ENCODE measurements at regions not wholly inside any gene's neighbourhood (a gene's known extent, or its start where the extent isn't known, plus 50 kb on each side); places are given as distances from the start of the nearest gene placed in this dataset.

- DNase-seq (ENCODE audit: extremely low read depth, insufficient read length), result no peak
- no peak for TF ChIP-seq CTCF (IDR thresholded peaks at IDR 0.05; ENCODE audit: insufficient read depth, low read length, poor library complexity, severe bottlenecking)
- Histone ChIP-seq H3K4me3 (replicated peaks; ENCODE audit: low read depth, low read length) (no peak overlapping the region), H3K36me3 (ENCODE audit: control insufficient read depth, insufficient read depth, low read length) (no peaks in the 10 kb centered on the region), H3K27me3 (replicated peaks; ENCODE audit: control insufficient read depth, insufficient read depth, low read length) (no peaks in the 10 kb centered on the region)
Observed at GRCh38 chr2:176561706-176562105, 292.5 kb downstream of the MTX2 start.

GRCh38 chr2:176562359-176563078, 293.3 kb downstream of the MTX2 start:
- H3K4me3 ChIP-seq (replicated peaks; ENCODE audit: low read depth, low read length), result no peak overlapping the region
- DNase-seq (ENCODE audit: extremely low read depth, insufficient read length), result no peak
- H3K27me3 ChIP-seq (replicated peaks; ENCODE audit: control insufficient read depth, insufficient read depth, low read length), result no peaks in the 10 kb centered on the region
- TF ChIP-seq CTCF (IDR thresholded peaks at IDR 0.05; ENCODE audit: insufficient read depth, low read length, poor library complexity, severe bottlenecking), result no peak
- H3K36me3 ChIP-seq (ENCODE audit: control insufficient read depth, insufficient read depth, low read length), result no peaks in the 10 kb centered on the region

GRCh38 chr2:176565641-176566323, 296.5 kb downstream of the MTX2 start:
- no peaks in the 10 kb centered on the region for H3K27me3 ChIP-seq (replicated peaks; ENCODE audit: control insufficient read depth, insufficient read depth, low read length)
- no peaks in the 10 kb centered on the region for H3K36me3 ChIP-seq (ENCODE audit: control insufficient read depth, insufficient read depth, low read length)
- no peak for DNase-seq (ENCODE audit: extremely low read depth, insufficient read length)
- H3K4me3 ChIP-seq (replicated peaks; ENCODE audit: low read depth, low read length), result no peak overlapping the region
- no peak for TF ChIP-seq CTCF (IDR thresholded peaks at IDR 0.05; ENCODE audit: insufficient read depth, low read length, poor library complexity, severe bottlenecking)

GRCh38 chr2:176566496-176566895, 297.3 kb downstream of the MTX2 start:
- TF ChIP-seq CTCF (IDR thresholded peaks at IDR 0.05; ENCODE audit: insufficient read depth, low read length, poor library complexity, severe bottlenecking), result no peak
- DNase-seq (ENCODE audit: extremely low read depth, insufficient read length), result no peak
- no peaks in the 10 kb centered on the region for H3K36me3 ChIP-seq (ENCODE audit: control insufficient read depth, insufficient read depth, low read length)
- no peak overlapping the region for H3K4me3 ChIP-seq (replicated peaks; ENCODE audit: low read depth, low read length)
- H3K27me3 ChIP-seq (replicated peaks; ENCODE audit: control insufficient read depth, insufficient read depth, low read length), result no peaks in the 10 kb centered on the region

GRCh38 chr2:176566961-176567360, 297.7 kb downstream of the MTX2 start:
- no peaks in the 10 kb centered on the region for H3K36me3 ChIP-seq (ENCODE audit: control insufficient read depth, insufficient read depth, low read length)
- TF ChIP-seq CTCF (IDR thresholded peaks at IDR 0.05; ENCODE audit: insufficient read depth, low read length, poor library complexity, severe bottlenecking), result no peak
- no peak for DNase-seq (ENCODE audit: extremely low read depth, insufficient read length)
- H3K27me3 ChIP-seq (replicated peaks; ENCODE audit: control insufficient read depth, insufficient read depth, low read length), result no peaks in the 10 kb centered on the region
- no peak overlapping the region for H3K4me3 ChIP-seq (replicated peaks; ENCODE audit: low read depth, low read length)

All from GM06990 (cell line).